Neuronal stem cell (in vitro differentiated cells): ENCODE measurements at regions not wholly inside any gene's neighbourhood (a gene's known extent, or its start where the extent isn't known, plus 50 kb on each side); places are given as distances from the start of the nearest gene placed in this dataset.

Experiments
- DNase-seq: peaks from one replicate; pipeline ENCODE4 v3.0.0-alpha.2; 2013; ENCODE audit warnings: low spot score
- H2AFZ ChIP-seq: one replicate; pipeline ENCODE4 v1.6.1; 2013; ENCODE audit warnings: mild to moderate bottlenecking, low read length, inconsistent platforms
- H2AK5ac ChIP-seq: 2 replicates; pipeline ENCODE4 v1.6.1; 2013; ENCODE audit warnings: low read depth, mild to moderate bottlenecking, inconsistent platforms, low read length, moderate library complexity, mixed read lengths
- H2BK120ac ChIP-seq: 2 replicates; pipeline ENCODE4 v1.6.1; 2013; ENCODE audit warnings: low read depth, mild to moderate bottlenecking, inconsistent platforms, low read length, moderate library complexity, mixed read lengths
- H2BK12ac ChIP-seq: one replicate; pipeline ENCODE4 v1.6.1; 2013; ENCODE audit warnings: low read length, inconsistent platforms
- H2BK15ac ChIP-seq: 2 replicates; pipeline ENCODE4 v1.6.1; 2013; ENCODE audit warnings: mild to moderate bottlenecking, low read length, inconsistent platforms, mixed read lengths
- H2BK5ac ChIP-seq: one replicate; pipeline ENCODE4 v1.6.1; 2013; ENCODE audit warnings: inconsistent platforms, mild to moderate bottlenecking, low read length, moderate library complexity
- H3K14ac ChIP-seq: one replicate; pipeline ENCODE4 v1.6.1; 2013; ENCODE audit warnings: low read length, inconsistent platforms
- H3K18ac ChIP-seq: 2 replicates; pipeline ENCODE4 v1.6.1; 2013; ENCODE audit warnings: low read length, inconsistent platforms
- H3K23ac ChIP-seq: 2 replicates; pipeline ENCODE4 v1.6.1; 2013; ENCODE audit warnings: low read depth, mild to moderate bottlenecking, mixed read lengths, low read length, inconsistent platforms; ENCODE audit not compliant: poor library complexity
- H3K27ac ChIP-seq: replicated peaks from 3 replicates; pipeline ENCODE4 v1.5.1; 2013; ENCODE audit warnings: low read length, inconsistent platforms
- H3K27me3 ChIP-seq, 3 experiments: 2 replicates each; pipeline ENCODE4 v1.6.1; 2013; ENCODE audit warnings: low read length in 3 of 3, mild to moderate bottlenecking in 2 of 3, inconsistent platforms in 1 of 3, low read depth in 1 of 3, mixed read lengths in 1 of 3, moderate library complexity in 1 of 3; ENCODE audit not compliant: control insufficient read depth in 3 of 3, insufficient read depth in 3 of 3
- H3K36me3 ChIP-seq, 2 donors: replicated peaks in 1 of 2; 2 replicates each; pipeline ENCODE4 v1.6.1; 2013; ENCODE audit warnings: low read length in 2 of 2; ENCODE audit not compliant: control insufficient read depth in 2 of 2, insufficient read depth in 2 of 2
- H3K4ac ChIP-seq: 2 replicates; pipeline ENCODE4 v1.6.1; 2013; ENCODE audit warnings: inconsistent platforms, mild to moderate bottlenecking, low read length, moderate library complexity
- H3K4me1 ChIP-seq, 2 donors: 1 replicate in 1 of 2; 2 replicates in 1 of 2; pipeline ENCODE4 v1.6.1; 2013; ENCODE audit warnings: low read length in 2 of 2, low read depth in 1 of 2; ENCODE audit not compliant: control insufficient read depth in 2 of 2, insufficient read depth in 1 of 2
- H3K4me2 ChIP-seq: one replicate; pipeline ENCODE4 v1.6.1; 2013; ENCODE audit warnings: mild to moderate bottlenecking, low read length, inconsistent platforms; ENCODE audit not compliant: insufficient read depth, poor library complexity, severe bottlenecking
- H3K4me3 ChIP-seq, 2 donors: 2 replicates each; pipeline ENCODE4 v1.5.1; 2013; ENCODE audit warnings: low read length in 2 of 2, mild to moderate bottlenecking in 2 of 2, inconsistent platforms in 1 of 2, moderate library complexity in 1 of 2
- H3K79me1 ChIP-seq: one replicate; pipeline ENCODE4 v1.6.1; 2013; ENCODE audit warnings: low read depth, mild to moderate bottlenecking, inconsistent platforms, low read length, moderate library complexity
- H3K9ac ChIP-seq: one replicate; pipeline ENCODE4 v1.6.1; 2013; ENCODE audit warnings: mild to moderate bottlenecking, low read depth, low read length, inconsistent platforms; ENCODE audit not compliant: poor library complexity
- H3K9me3 ChIP-seq, 2 donors: replicated peaks in 1 of 2; 2 replicates each; pipeline versions ENCODE3 to v1.6.1; 2013; ENCODE audit warnings: low read length in 2 of 2, mild to moderate bottlenecking in 2 of 2, inconsistent platforms in 1 of 2, low read depth in 1 of 2, mixed read lengths in 1 of 2, moderate library complexity in 1 of 2; ENCODE audit not compliant: control insufficient read depth in 2 of 2, insufficient read depth in 1 of 2
- H4K8ac ChIP-seq: one replicate; pipeline ENCODE4 v1.6.1; 2013; ENCODE audit warnings: low read depth, mild to moderate bottlenecking, inconsistent platforms, low read length, moderate library complexity
- H4K91ac ChIP-seq: one replicate; pipeline ENCODE4 v1.6.1; 2013; ENCODE audit warnings: low read length, low read depth, mild to moderate bottlenecking, inconsistent platforms; ENCODE audit not compliant: poor library complexity
- WGBS, 2 donors: extraction: QIAGEN DNeasy Blood & Tissue Kit; methylation state at CpG; one replicate each; pipeline ENCODE4 v1.1.7; 2013; ENCODE audit warnings: missing lambda C conversion rate in 2 of 2, mixed read lengths in 1 of 2; ENCODE audit not compliant: insufficient read length in 2 of 2, insufficient replicate concordance in 1 of 2; ENCODE audit errors: extremely low coverage in 2 of 2; 5-methylcytosine and 5-hydroxymethylcytosine counted together

DNA sequence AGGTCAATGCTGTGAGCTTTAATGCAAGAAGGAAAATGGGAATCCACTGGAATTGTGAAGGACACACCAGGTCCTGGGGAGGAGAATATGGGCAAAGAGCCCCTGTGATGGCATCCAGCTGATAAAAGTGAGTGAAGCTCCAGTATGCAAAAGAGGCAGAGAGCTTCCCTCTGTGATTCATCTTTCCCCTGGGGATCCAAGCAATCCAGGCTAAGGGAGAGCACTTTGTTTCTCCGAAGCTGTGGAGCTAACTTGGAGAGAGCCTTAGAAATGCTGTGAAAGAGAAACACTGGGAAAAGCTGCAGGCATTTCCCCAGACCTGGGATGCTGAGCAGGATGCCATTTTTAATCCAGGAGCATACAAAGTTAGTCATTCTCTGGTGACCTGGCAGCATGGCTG lies 489.5 kb downstream of the SH2D4B start:
- no peak for DNase-seq
- no peaks in the 10 kb centered on the region for H3K79me1 ChIP-seq
- WGBS, 2 donors = no CpG with 5 or more reads among the region's 1 CpG
- H3K4me2 ChIP-seq = no peak overlapping the region
- H2AFZ ChIP-seq = no peak overlapping the region
- H2BK12ac ChIP-seq = no peak overlapping the region
- no peak overlapping the region for H3K23ac ChIP-seq
- no peak overlapping the region for H3K27ac ChIP-seq
- H3K9ac ChIP-seq = no peak overlapping the region
- H2BK15ac ChIP-seq = no peak overlapping the region
- no peak overlapping the region for H3K18ac ChIP-seq
- no peak overlapping the region for H4K91ac ChIP-seq
- H4K8ac ChIP-seq = no peak overlapping the region
- H2BK5ac ChIP-seq = no peak overlapping the region
- no peak overlapping the region for H3K14ac ChIP-seq
- no peak overlapping the region for H2BK120ac ChIP-seq
- no peak overlapping the region for H2AK5ac ChIP-seq
- H3K4ac ChIP-seq = no peak overlapping the region
- no peaks in the 10 kb centered on the region for H3K9me3 ChIP-seq
- no peak overlapping the region for H3K4me3 ChIP-seq
- no peaks in the 10 kb centered on the region for H3K4me1 ChIP-seq
- no peaks in the 10 kb centered on the region for H3K27me3 ChIP-seq
- no peaks in the 10 kb centered on the region for H3K36me3 ChIP-seq

- Histone ChIP-seq H2BK120ac (no peak overlapping the region), H3K4me1 (no peaks in the 10 kb centered on the region), H4K91ac (no peak overlapping the region), H3K27ac (no peak overlapping the region), H2AK5ac (no peak overlapping the region), H3K18ac (no peak overlapping the region), H2BK5ac (no peak overlapping the region), H2AFZ (no peak overlapping the region), H3K4ac (no peak overlapping the region), H3K9me3 (no peaks in the 10 kb centered on the region), H4K8ac (no peak overlapping the region), H3K4me3 (no peak overlapping the region), H3K36me3 (no peaks in the 10 kb centered on the region), H2BK12ac (no peak overlapping the region), H3K4me2 (no peak overlapping the region), H3K27me3 (no peaks in the 10 kb centered on the region), H2BK15ac (no peak overlapping the region), H3K79me1 (no peaks in the 10 kb centered on the region), H3K9ac (no peak overlapping the region), H3K23ac (no peak overlapping the region), H3K14ac (no peak overlapping the region)
- no CpG with 5 or more reads among the region's 4 CpGs for WGBS, 2 donors
- DNase-seq = no peak
Measured at GRCh38 chr10:81027706-81028105, 490.0 kb downstream of the SH2D4B start.

DNA sequence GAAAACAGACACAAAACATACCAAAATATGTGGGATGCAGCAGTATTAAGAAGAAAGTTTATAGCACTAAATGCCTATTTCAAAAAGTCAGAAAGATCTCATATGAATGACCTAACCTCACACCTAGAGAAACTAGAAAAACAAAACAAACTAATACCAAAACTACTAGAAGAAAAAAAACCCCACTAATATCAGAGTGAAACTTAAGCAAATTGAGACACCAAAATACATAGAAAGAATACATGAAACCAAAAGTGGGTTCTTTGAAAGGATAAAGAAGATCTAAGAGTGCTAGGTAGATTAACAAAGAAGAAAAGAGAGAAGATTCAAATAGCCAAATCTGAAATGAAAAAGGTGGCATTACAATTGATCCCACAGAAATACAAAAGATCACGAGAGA lies 494.1 kb downstream of the SH2D4B start:
- Histone ChIP-seq H2BK15ac (no peak overlapping the region), H3K9me3 (no peaks in the 10 kb centered on the region), H3K4ac (no peak overlapping the region), H3K36me3 (no peaks in the 10 kb centered on the region), H3K9ac (no peak overlapping the region), H4K91ac (no peak overlapping the region), H3K14ac (no peak overlapping the region), H2AK5ac (no peak overlapping the region), H4K8ac (no peak overlapping the region), H3K27me3 (no peaks in the 10 kb centered on the region), H2BK5ac (no peak overlapping the region), H2AFZ (no peak overlapping the region), H3K79me1 (no peaks in the 10 kb centered on the region), H2BK120ac (no peak overlapping the region), H3K27ac (no peak overlapping the region), H2BK12ac (no peak overlapping the region), H3K4me1 (no peaks in the 10 kb centered on the region), H3K23ac (no peak overlapping the region), H3K4me3 (no peak overlapping the region), H3K4me2 (no peak overlapping the region), H3K18ac (no peak overlapping the region)
- WGBS, 2 donors = no CpG with 5 or more reads among the region's 1 CpG
- no peak for DNase-seq

DNA sequence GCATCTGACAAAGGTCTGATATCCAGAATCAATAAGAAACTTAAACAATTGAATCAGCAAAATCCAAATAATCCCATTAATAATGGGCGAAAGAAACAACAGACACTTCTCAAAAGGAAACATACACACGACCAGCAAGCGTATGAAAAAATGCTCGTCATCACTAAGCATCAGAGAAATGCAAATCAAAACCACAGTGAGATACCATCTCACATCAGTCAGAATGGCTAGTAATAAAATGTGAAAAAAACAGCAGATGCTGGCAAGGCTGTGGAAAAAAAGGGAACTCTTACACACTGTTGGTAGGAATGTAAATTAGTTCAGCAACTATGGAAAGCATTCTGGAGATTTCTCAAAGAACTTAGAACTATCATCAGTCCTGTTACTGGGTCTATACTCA lies 496.7 kb downstream of the SH2D4B start:
- no peaks in the 10 kb centered on the region for H3K36me3 ChIP-seq
- no CpG with 5 or more reads among the region's 4 CpGs for WGBS, 2 donors
- no peak overlapping the region for H2BK15ac ChIP-seq
- H2BK5ac ChIP-seq = no peak overlapping the region
- no peak overlapping the region for H2BK12ac ChIP-seq
- no peak overlapping the region for H4K8ac ChIP-seq
- H3K4me2 ChIP-seq = no peak overlapping the region
- no peak overlapping the region for H3K18ac ChIP-seq
- no peak overlapping the region for H3K27ac ChIP-seq
- no peak overlapping the region for H2AK5ac ChIP-seq
- DNase-seq = no peak
- no peaks in the 10 kb centered on the region for H3K9me3 ChIP-seq
- no peak overlapping the region for H2AFZ ChIP-seq
- no peaks in the 10 kb centered on the region for H3K79me1 ChIP-seq
- H3K4ac ChIP-seq = no peak overlapping the region
- no peak overlapping the region for H2BK120ac ChIP-seq
- no peak overlapping the region for H3K9ac ChIP-seq
- H3K27me3 ChIP-seq = no peaks in the 10 kb centered on the region
- H3K4me1 ChIP-seq = no peaks in the 10 kb centered on the region
- H4K91ac ChIP-seq = no peak overlapping the region
- H3K23ac ChIP-seq = no peak overlapping the region
- H3K14ac ChIP-seq = no peak overlapping the region
- H3K4me3 ChIP-seq = no peak overlapping the region
